ENCODE measurements at regions not wholly inside any gene's neighbourhood (a gene's known extent, or its start where the extent isn't known, plus 50 kb on each side); places are given as distances from the start of the nearest gene placed in this dataset.

DNA sequence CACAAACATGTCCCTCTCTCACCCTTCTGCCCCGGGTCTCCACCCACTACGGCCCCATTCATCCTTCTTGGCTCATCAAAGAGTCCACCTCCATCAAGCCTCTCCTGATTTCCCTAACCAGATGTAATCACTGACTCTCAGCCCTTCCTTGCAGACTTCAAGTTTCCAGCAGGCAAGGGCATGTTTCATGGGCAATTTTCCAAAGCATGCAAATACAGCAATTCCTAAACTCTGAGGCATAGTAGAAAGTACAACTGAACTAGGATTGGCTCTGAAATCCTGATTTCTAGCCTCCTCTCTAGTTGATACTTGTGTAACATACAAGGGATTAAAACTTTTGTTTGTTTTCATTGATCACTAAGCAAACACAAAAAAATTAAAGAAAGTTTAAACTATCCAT is 109.1 kb upstream of the GADD45A start:
- intact Hi-C loops (cut with DNase I) = no loop called here
- no peak for DNase-seq
- no peak for ATAC-seq

DNA sequence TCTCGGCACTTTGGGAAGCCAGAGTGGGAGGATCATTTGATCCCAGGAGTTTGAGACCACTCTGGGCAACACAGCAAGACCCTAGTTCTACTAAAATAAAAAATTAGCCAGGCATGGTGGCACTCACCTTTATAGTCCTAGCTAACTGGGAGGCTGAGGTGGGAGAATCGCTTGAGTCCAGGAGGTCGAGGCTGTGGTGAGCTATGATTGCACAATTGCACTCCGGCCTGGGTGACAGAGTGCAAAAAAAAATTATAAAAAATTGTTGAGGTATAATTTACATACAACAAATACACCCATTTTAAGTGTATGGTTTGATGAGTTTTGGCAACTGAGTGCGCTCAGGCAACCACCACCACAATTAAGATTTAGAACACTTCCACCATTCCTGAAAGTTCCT is 108.5 kb upstream of the GADD45A start:
- ATAC-seq (no peak), DNase-seq (no peak)
- intact Hi-C loops (cut with DNase I) = no loop called here

DNA sequence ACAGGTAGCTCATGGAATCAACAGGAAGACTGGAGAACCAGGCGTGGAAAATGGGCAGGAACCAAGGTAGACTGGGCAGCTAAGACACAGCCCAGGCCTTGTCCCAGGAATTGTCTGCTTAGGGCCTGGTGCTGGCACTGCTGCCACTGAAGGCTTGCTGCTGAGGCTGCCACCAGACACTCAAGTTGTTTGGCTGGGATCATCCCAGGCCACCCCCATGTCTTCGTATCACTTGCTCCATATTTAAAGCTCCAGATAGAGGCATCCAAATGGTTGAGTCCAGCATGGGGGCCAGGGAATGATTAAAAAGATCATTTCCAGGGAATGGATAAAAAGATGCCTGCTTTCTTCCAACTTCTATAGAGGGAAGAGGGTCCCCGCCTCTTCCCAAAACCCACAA is 107.4 kb upstream of the GADD45A start:
- DNase-seq (no peak), ATAC-seq (no peak)
- intact Hi-C loops (cut with DNase I) = no loop called here

DNA sequence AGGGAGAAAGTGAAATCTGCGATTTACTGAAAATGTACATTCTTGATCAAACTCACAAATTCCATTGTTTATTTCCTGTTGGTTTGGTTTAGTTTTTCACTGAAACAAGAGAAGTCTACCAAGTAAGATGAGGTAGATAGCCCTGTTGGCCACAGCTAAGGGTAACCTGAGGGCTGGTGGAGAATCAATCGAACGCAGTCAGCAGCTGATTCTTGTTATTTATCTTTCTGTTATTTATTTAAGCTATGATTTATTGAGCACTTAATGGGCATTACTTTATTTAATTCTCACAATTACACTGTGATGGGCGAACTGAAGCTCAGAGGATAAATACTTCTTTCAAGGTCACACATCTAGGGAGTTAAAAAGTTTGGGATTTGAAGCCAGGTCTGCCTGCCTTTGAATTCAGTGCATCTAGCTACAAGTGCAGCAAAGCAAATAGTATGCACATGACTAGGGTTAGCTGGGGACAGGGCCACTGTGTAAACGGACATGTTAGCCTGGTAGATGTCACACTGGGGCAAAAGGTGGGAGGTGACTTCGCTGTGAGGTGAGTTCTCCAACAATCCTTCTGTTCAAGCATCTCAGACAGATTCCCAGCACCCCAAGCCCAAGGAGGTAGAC is 106.5 kb upstream of the GADD45A start:
- ATAC-seq = no peak
- intact Hi-C loops (cut with DNase I) = no loop called here
- no peak for DNase-seq

DNA sequence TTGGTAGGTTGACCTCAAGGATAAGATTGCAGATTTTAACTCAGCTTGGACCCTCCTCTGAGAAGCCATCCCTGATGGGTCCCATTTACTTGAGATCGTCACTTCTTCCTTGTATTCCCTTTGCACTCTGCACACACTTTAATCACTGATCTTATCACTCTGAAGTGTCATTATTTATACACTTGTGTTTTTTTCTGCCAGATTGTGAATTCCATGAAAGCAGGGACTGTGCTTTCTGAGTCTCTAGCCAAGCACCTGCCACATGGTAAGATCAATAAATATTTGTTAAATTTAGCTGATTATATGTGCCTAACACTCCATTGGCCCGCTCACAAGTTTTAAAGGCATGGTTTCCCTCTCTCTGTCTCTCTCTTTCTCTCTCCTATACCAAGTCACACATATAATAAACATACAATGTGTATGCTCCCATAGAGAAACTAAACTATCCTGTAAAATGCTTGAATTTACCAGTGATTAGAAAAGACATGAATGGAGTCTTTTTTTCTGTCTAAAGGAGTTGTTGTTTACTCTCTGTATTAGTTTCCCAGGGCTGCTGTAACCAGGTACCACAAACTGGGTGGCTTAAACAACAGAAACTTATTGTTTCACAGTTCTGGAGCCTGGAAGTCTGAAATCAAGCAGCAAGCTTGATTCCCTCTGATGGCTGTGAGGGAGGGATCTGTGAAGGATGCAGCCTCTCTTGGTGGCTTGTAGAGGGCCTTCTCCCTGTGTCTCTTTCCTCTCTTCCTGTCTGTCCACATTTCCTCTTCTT is 105.2 kb upstream of the GADD45A start:
- DNase-seq (no peak), ATAC-seq (no peak)
- intact Hi-C loops (cut with DNase I) = no loop called here

DNA sequence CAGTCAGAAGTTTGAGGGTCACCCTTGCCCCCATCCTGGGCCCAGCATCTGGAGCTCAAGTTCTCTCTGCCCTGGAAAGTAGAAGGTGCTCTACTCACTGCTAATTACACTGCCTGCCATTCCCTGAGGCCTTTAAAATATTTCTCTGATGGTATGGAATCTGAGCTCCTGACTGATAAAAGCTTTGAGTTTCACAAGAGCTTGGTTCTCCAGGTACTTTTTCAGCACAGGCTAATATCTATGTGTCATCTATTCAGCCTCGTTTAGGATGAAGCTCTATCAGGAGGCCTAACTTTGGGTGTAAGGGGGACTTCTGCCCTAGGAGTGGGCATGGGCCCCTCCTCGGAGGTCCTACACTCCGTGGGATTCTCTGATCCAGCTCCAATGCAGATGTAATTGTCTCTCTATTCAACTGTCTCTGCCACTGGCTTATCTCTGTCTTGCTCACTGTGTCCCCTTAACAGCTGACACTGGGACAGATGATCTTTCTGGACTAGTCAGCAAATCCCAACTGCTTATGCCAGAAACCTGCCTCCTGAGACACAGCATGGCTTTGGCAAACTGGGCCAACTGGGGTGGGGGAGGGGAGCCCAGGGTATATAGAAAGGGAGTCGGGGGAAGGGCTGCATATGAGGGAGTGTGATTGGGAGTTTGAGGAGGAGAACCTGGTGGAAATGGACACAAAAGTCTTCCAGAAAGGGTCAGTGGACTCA is 104.2 kb upstream of the GADD45A start:
- intact Hi-C loops (cut with DNase I) = no loop called here
- ATAC-seq = peak in 1 of 2 donors; percentile 23
- DNase-seq = no peak

DNA sequence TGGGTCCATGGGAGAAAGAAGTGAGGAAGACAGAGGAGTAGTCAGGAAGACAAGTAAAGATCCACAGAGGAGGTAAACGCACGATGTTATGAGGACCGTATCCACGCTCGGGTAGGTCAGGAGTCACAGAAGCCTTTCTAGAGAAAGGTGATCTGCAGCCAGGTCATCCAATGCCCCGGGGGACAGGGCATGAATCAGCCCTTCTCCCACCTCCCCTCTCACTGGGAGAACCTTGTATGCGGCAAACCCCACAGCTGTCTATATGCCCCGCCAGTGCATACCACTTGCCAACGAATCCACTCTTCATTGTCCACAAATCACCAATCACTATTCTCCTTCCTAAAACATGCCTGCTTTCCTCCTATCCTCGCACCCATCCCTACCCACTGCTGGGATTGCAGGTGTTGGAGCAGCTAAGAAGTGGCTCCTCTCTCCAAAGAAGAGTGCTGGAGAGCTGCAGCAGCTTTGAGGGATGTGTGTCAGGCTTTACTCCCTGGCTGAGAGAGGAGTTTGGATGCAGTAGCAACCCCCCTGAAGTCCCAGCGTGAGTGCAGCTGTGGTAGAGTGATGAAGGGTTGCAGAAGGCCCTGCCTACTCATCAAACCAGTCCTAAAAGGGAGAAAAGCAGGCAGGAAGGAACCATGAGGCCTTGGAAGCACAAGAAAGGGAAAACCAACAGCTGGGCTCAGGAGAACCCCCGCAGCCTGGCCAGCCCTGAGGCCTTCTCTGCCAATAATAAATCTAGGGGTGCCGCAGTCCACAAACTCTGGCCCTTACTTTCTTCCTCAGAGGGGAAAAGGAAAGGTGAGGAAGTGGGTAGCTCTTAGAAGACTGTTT is 102.2 kb upstream of the GADD45A start:
- intact Hi-C loops (cut with DNase I) = no loop called here
- ATAC-seq = peak; percentile 42 to 55
- no peak for DNase-seq

DNA sequence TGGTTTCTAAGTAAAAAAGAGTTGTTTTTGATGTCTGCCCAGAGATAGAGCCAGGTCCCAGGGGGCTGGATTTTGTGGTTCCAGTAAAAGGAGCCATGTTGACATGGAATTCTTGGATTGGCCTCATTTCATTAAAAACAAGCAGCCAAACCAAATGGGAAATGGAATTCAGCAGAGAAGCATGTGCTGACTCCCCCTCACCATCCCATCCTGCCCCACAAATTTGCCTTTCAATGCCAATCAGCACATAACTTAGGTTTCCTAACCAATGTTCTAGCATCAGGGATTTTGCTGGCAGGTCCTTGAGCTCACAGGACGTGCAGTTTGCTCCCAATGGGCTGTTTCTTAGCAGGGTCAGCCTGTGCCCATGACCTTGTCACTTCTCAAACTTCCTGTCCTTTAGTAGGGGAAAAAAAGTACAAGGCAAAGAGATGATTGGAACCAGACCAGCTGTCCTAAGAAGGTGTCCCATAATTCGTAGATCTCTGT is 101.5 kb upstream of the GADD45A start:
- intact Hi-C loops (cut with DNase I) = no loop called here
- peak; percentile 15 to 58 for ATAC-seq
- peak; percentile 53 for DNase-seq

DNA sequence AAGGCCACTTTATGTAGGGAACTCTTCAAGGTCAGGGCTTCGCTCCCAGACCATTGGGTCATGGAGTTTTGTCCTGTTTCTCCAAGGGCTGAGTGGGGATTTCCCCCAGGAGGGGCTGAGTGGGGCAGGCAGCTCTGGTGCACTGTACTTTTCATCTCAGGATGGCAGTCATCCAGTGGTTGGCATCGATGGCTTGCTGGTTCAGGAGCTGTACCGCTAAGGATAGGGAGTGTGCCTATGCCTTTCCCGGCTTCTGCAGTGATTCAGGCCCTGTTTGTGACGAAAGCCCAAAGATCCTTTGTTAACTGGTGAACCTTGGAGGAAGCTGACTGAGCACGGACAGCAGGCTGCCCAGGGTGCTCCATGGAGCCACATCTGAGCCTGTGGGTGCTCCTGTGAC is 100.1 kb upstream of the GADD45A start:
- intact Hi-C loops (cut with DNase I) = no loop called here
- DNase-seq = no peak
- ATAC-seq = no peak

DNA sequence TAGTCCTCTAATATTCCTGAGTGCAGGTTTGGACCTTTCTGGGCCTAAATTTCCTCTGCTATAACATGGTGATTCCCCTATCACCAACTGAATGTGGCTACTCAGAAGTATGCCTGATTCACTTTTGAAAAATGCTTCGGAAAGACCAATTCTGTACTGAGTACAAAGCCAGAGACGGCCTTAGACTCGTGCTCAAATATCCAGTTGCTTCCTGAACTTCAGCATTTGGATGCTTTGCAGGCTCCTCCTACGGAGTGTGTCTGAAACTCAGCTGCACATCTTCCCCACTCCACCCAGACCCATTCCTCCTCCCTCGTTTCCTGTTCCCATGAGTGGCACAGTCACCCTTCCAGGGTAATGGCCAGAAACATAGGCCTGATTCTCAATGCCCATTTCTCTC is 98.4 kb upstream of the GADD45A start:
- DNase-seq (no peak), ATAC-seq (peak in 1 of 2 donors; percentile 8)
- intact Hi-C loops (cut with DNase I) = no loop called here

DNA sequence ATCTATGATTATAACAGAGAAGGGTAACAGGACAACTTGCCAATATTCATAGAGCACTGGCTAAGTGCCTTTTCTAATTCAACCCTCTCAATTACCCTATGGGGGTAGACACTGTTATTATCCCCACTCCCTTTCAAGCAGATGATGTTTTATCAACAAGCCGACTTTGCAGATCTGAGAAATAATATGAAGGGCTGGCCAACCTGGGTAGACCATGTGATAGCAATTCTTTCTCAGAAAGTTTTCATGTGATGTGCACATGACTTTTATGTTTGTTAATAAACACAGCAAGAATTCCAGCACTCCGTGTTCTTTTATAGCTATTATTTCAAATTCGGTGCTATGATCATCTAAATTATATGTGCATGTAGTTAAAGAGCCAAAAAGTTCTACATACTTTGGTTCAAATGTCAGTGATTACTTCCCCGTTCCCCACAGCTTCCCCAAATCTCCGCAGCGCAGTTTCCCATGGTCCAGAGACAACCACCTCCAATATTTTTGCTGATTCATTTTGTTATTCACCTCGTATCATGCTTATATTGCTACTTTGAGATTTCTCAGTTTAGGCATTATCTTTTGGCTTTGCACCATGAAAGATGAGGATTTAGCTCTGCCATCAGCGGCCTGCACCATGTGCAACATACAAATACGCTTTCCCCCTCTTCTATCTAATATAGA is 96.7 kb upstream of the GADD45A start:
- DNase-seq (no peak), ATAC-seq (no peak)
- intact Hi-C loops (cut with DNase I) = no loop called here

DNA sequence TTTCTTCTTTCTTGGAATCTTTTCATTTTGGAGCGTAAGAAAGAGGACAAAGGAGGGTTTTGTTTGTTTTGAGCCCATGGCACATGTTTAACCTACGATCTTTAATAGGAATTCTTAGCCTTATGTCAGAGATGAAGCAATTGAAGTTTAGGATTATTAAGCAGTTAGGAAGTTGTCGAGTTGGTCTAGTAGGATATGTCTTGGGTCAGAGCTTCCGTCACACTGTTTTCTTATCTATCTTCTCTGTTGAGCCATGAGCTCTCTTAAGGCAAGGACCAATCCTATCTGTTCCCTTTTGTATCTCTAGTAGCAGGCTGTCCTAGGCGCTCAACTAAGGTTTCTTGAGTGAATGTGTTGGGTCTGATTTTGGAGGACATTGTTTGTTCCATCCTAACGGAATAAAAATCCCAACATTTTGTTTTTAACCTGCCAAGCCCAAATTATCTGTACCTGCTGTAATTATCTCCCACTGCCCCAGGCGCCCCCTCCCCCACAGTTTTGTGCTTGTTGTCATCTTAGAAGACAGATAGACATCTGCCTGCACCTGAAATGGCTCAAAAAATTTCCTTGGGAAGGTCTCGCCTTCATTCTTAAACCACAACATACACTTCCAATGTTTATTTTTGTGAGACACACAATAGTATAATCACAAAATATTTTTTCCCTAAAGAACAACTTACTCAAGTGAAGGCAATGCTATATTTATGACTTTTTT is 95.3 kb upstream of the GADD45A start:
- intact Hi-C loops (cut with DNase I) = no loop called here
- no peak for ATAC-seq

DNA sequence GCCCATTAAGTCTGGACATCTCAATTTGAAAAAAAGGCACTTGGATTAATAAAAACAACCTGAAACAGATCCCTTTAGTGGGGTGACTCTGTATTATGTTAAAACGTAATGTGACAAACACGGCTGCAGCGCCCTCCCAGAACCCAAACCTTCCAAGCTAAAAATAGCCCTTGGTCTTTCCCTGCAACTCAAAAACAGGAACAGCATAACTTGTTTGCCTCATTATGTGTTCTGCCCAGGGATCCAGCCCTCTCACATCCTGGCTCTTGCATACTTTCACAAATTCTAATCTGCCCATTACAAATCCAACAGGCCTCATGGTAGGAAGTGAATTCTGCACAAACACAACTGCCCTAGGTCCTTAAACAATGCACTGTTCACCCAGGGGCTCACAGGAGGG is 94.7 kb upstream of the GADD45A start:
- peak; percentile 56 to 73 for ATAC-seq

More for the DNA sequence above, 95.3 kb upstream of the GADD45A start:
- DNase-seq = no peak

DNA sequence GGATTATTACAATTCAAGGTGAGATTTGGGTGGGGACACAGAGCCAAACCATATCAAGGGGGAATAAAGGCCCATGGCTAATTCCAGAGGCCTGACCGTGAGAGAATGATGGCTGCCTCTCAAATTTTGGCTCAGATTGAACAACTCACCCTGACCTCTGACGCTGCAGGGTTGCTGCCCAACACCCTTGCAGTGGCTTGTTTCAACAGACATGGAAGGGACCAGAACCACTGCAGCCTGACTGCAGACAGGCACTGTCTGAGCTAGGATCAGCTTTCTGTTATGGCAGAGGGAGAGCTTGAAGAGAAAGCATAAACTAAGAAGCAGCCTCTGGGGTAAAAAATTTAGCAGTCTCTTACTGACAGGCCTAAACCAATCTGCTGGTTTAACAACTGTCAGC is 90.2 kb upstream of the GADD45A start:
- intact Hi-C loops (cut with DNase I) = no loop called here
- no peak for ATAC-seq
- no peak for DNase-seq

More for the DNA sequence above, 94.7 kb upstream of the GADD45A start:
- intact Hi-C loops (cut with DNase I) = no loop called here
- no peak for DNase-seq

DNA sequence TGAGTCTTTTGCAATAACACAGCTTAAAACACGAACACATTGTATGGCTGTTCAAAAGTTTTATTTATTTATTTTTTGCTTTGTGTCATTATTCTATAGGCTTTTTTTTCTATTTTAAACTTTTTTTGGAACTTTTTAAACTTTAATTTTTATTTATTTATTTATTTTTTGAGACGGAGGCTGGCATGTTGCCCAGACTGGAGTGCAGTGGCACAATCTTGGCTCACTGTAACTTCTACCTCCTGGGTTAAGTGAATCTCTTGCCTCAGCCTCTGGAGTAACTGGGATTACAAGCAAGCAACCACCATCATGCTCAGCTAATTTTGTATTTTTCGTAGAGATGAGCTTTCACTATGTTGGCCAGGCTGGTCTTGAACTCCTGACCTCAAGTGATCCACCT is 88.3 kb upstream of the GADD45A start:
- ATAC-seq (no peak), DNase-seq (no peak)
- intact Hi-C loops (cut with DNase I) = no loop called here

DNA sequence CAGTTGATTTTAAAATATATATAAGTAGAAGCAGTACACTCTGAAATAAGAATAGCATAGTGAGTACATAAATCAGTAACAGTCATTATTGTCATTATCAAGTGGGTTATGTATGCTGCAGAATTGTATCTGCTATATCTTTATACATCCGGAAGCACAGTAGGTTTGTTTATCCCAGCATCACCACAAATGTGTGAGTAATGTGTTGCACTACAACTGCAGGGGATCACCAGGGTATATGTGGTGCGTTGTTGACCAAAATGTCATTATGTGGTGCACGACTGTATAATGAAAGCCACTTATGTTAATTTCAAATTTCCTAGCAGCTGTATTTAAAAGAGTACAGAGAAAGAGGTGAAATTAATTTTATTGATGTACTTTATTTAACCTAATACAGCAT is 87.7 kb upstream of the GADD45A start:
- intact Hi-C loops (cut with DNase I) = no loop called here
- DNase-seq (no peak), ATAC-seq (no peak)

DNA sequence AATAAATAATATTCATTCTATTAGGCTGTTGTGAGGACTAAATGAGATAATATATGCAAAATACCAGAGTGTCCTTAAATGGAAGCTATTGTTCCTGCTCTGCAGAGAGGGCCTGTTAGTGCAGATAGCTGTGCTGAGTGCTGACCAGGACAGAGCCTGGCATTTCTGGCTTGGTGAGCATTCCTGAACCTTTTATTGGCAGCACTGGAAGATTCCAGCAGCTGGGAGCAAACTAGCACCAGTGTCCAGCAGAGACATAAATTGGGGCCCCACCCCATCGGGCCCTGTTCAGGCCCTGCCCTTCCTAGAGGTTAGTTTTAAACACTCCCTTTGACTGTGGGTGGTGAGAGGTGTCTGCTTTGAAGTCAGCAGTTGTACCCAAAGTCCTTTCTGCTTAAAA is 85.9 kb upstream of the GADD45A start:
- DNase-seq (no peak), ATAC-seq (peak; percentile 52 to 78)
- intact Hi-C loops (cut with DNase I) = no loop called here

DNA sequence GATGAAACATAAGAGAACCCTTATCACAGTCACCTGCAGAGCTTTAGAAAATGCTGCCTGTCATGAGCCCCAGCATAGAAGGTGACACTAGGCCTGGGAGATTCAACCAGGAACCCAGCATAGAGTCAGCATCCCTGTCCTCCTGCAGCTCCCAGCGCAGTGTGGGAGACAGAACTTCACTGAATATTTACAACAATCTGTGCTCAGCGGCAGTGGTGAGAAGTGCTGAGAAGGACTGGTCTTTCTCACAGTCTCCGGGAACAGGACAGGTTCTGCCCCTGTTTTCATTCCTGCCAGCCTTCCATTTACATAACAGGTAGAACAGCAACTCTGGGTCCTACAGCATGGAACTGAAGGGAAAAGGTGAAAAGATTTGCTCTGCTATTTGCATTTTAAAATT is 83.5 kb upstream of the GADD45A start:
- ATAC-seq (no peak), DNase-seq (no peak)
- intact Hi-C loops (cut with DNase I) = no loop called here
